Naive thymus-derived CD8-positive, alpha-beta T cell (primary cell): ENCODE measurements at regions not wholly inside any gene's neighbourhood (a gene's known extent, or its start where the extent isn't known, plus 50 kb on each side); places are given as distances from the start of the nearest gene placed in this dataset.

Experiments
- ATAC-seq, 2 donors: fragments of 150-1000 bp; cut with Tn5 transposase in 1 of 2; sonication (Bioruptor Pico), chemical (Tn5 transposase) in 1 of 2; 1 replicate in 1 of 2; 2 replicates in 1 of 2; pipeline ENCODE4 v1.10.0; 2021; ENCODE audit warnings: mild to moderate bottlenecking in 2 of 2, moderate library complexity in 2 of 2
- POLR2A ChIA-PET: fragments of 350-600 bp; sonication (Branson Sonifier 250); formaldehyde crosslinking; loops from one replicate; lab custom pipeline; 2021; ENCODE audit warnings: antibody characterized with exemption; lab: Charles Lee
- DNase-seq, 10 donors: peaks; one replicate each; pipeline versions ENCODE4 v3.0.0 to v3.0.0-alpha.2; 2020 to 2022
- H3K27ac Mint-ChIP-seq, 10 donors: one replicate each; pipeline ENCODE4 v1.8.0; 2020 to 2022; ENCODE audit warnings: mild to moderate bottlenecking in 10 of 10, mixed read lengths in 10 of 10, moderate library complexity in 4 of 10, inconsistent platforms in 1 of 10
- H3K27me3 Mint-ChIP-seq, 5 donors: one replicate each; pipeline ENCODE4 v1.8.0; 2021 to 2022; ENCODE audit warnings: mixed read lengths in 5 of 5
- H3K36me3 Mint-ChIP-seq, 3 donors: one replicate each; pipeline ENCODE4 v1.8.0; 2020 to 2022; ENCODE audit warnings: mixed read lengths in 3 of 3, mild to moderate bottlenecking in 2 of 3, inconsistent platforms in 1 of 3
- H3K4me1 Mint-ChIP-seq, 4 donors: one replicate each; pipeline ENCODE4 v1.8.0; 2021 to 2022; ENCODE audit warnings: mixed read lengths in 4 of 4
- H3K4me3 Mint-ChIP-seq, 10 donors: one replicate each; pipeline ENCODE4 v1.8.0; 2020 to 2022; ENCODE audit warnings: mild to moderate bottlenecking in 10 of 10, mixed read lengths in 10 of 10, moderate library complexity in 6 of 10, inconsistent platforms in 1 of 10
- H3K9me3 Mint-ChIP-seq, 9 donors: one replicate each; pipeline ENCODE4 v1.8.0; 2020 to 2022; ENCODE audit warnings: mixed read lengths in 9 of 9, mild to moderate bottlenecking in 3 of 9, inconsistent platforms in 1 of 9, moderate library complexity in 1 of 9

DNA sequence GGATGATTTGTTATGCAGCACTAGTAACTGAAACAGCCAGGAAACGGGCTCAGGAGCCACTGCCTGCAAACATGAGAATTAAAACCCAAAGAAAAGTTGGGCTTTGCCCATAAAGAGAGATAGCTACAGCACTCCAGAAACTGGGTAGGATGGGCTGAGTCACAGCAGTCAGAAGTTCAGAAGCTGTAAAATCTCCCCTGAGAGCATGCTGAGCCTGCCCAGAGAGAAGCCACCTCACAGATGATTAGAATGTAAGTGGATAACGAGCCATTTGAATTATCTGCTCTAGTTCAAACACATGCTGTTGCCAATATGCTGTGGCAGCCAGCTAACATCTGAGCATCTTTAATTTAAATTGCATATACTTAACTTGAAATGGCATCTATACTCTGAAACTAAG is 388.1 kb upstream of the ACVR2A start:
- H3K27ac Mint-ChIP-seq, result no peak overlapping the region
- ATAC-seq (no peak), DNase-seq (no peak)
- no peak overlapping the region for H3K4me3 Mint-ChIP-seq
- H3K27me3 Mint-ChIP-seq, result peaks cover 0 to 4% (median 0%) of the 10 kb centered on the region in 5 donors
- POLR2A ChIA-PET, result interaction anchor here (0.6 kb wide), 1 partner anchor 388 kb away, joined by 5 read pairs; the partner anchor contains the start of gene ACVR2A
- H3K36me3 Mint-ChIP-seq, result no peaks in the 10 kb centered on the region
- H3K9me3 Mint-ChIP-seq, result no peaks in the 10 kb centered on the region
- peaks cover 0 to 2% (median 0%) of the 10 kb centered on the region in 4 donors for H3K4me1 Mint-ChIP-seq

DNA sequence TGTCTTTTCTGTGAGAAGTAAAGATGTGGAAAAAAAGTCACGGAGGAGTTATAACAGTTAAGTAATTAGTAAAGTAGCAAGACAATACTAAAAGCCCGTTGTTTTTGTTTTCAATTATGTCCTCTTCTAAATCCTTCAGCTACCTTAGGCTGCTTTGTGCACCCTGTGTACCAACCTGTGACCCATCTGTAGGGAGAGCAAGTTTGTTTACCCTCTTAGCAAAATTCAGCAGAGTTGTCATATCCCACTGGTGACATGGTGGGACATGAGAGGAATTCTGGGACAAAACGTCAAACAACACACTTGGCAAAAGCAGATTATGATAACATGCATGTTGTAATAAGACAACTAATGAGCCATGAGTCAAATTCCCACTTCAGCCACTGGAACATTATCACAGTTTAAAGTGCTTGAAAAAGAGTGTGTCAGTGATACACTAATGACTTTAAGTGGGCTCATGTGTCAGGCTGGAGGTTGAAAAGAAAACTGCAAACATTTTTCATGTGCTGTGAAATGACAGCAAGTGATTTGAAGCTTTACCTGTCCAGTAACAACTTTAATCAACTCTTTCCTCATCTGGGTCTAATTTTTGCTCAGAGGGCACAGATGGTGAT is 392.8 kb upstream of the ACVR2A start:
- DNase-seq (no peak), ATAC-seq (no peak)
- no peaks in the 10 kb centered on the region for H3K9me3 Mint-ChIP-seq
- H3K27ac Mint-ChIP-seq, result no peak overlapping the region
- no peak overlapping the region for H3K4me3 Mint-ChIP-seq
- H3K36me3 Mint-ChIP-seq, result no peaks in the 10 kb centered on the region
- POLR2A ChIA-PET, result no interaction called here
- H3K4me1 Mint-ChIP-seq, result peaks cover 0 to 11% (median 6%) of the 10 kb centered on the region in 4 donors
- peaks cover 0 to 1% (median 0%) of the 10 kb centered on the region in 5 donors for H3K27me3 Mint-ChIP-seq

GRCh38 chr2:147450661-147451510 is 393.9 kb upstream of the ACVR2A start:
- no peak for DNase-seq
- Mint-ChIP-seq H3K4me3 (no peak overlapping the region), H3K27me3 (no peaks in the 10 kb centered on the region), H3K36me3 (no peaks in the 10 kb centered on the region), H3K4me1 (peaks cover 0 to 11% (median 6%) of the 10 kb centered on the region in 4 donors), H3K9me3 (no peaks in the 10 kb centered on the region), H3K27ac (no peak overlapping the region)
- no peak for ATAC-seq
- POLR2A ChIA-PET, result no interaction called here

GRCh38 chr2:147449323-147449991 is 395.4 kb upstream of the ACVR2A start:
- ATAC-seq (peak; percentile 49 to 70), DNase-seq (no peak)
- peak overlapping the region in 2 of 10 donors; percentile 1 to 12 for H3K4me3 Mint-ChIP-seq
- no peaks in the 10 kb centered on the region for H3K9me3 Mint-ChIP-seq
- H3K36me3 Mint-ChIP-seq, result no peaks in the 10 kb centered on the region
- H3K4me1 Mint-ChIP-seq, result peaks cover 0 to 11% (median 6%) of the 10 kb centered on the region in 4 donors
- peak overlapping the region in 3 of 10 donors; percentile 24 to 77 (median 44) for H3K27ac Mint-ChIP-seq
- no peaks in the 10 kb centered on the region for H3K27me3 Mint-ChIP-seq
- POLR2A ChIA-PET, result no interaction called here

DNA sequence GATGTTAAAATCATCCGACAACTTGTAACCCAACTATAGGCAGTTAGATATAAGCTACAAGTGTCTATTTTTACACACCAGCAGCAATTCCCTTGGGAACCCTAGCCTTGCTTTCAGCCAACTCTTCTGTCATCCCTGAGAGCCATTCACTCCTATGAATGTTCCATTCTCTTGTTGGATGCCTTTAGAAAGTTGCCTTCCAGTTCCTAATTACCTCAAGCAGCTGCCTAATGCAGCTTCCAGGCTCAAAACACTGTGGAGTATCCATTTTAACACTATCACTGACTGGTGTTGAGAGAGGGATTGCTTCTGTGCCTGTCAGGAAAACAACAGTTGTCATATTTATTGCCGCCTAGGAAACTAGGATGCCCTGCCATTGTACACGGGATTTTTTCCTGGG is 402.0 kb upstream of the ACVR2A start:
- Mint-ChIP-seq H3K36me3 (no peaks in the 10 kb centered on the region), H3K4me1 (peaks cover 0 to 1% (median 0%) of the 10 kb centered on the region in 4 donors), H3K27me3 (peaks cover 0 to 4% (median 0%) of the 10 kb centered on the region in 5 donors), H3K27ac (no peak overlapping the region), H3K4me3 (no peak overlapping the region), H3K9me3 (no peaks in the 10 kb centered on the region)
- DNase-seq, result no peak
- POLR2A ChIA-PET, result no interaction called here
- no peak for ATAC-seq

DNA sequence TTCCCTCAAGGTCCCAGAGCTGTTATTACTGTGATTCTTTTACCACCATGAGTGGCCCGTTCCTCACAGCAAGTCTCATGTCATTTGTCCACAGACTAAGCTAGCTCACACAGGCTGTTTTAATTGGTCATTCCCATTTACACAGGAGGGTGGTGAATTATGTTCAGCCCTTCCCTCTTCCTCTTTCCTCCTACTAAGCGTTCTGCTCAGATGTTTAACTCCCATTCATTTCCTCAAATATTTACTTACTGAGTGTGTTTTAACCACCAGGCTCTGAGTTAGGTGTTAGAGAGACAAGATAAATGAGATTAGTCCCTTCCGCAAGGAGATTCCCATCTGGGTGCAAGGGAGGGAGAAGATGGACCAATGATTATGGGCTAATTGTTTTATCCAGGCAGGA is 403.6 kb upstream of the ACVR2A start:
- Mint-ChIP-seq H3K27ac (no peak overlapping the region), H3K27me3 (peaks cover 0 to 4% (median 0%) of the 10 kb centered on the region in 5 donors)

GRCh38 chr2:147440734-147441133 is 404.1 kb upstream of the ACVR2A start:
- peaks cover 0 to 1% (median 0%) of the 10 kb centered on the region in 4 donors for H3K4me1 Mint-ChIP-seq
- ATAC-seq, result no peak
- no peak overlapping the region for H3K4me3 Mint-ChIP-seq
- peaks cover 0 to 4% (median 0%) of the 10 kb centered on the region in 5 donors for H3K27me3 Mint-ChIP-seq
- no peak overlapping the region for H3K27ac Mint-ChIP-seq
- H3K9me3 Mint-ChIP-seq, result no peaks in the 10 kb centered on the region
- no peak for DNase-seq
- POLR2A ChIA-PET, result no interaction called here
- no peaks in the 10 kb centered on the region for H3K36me3 Mint-ChIP-seq

More for the DNA sequence above, 403.6 kb upstream of the ACVR2A start:
- peaks cover 0 to 1% (median 0%) of the 10 kb centered on the region in 4 donors for H3K4me1 Mint-ChIP-seq
- ATAC-seq (no peak), DNase-seq (no peak)
- POLR2A ChIA-PET, result no interaction called here
- H3K36me3 Mint-ChIP-seq, result no peaks in the 10 kb centered on the region
- no peaks in the 10 kb centered on the region for H3K9me3 Mint-ChIP-seq
- H3K4me3 Mint-ChIP-seq, result no peak overlapping the region

DNA sequence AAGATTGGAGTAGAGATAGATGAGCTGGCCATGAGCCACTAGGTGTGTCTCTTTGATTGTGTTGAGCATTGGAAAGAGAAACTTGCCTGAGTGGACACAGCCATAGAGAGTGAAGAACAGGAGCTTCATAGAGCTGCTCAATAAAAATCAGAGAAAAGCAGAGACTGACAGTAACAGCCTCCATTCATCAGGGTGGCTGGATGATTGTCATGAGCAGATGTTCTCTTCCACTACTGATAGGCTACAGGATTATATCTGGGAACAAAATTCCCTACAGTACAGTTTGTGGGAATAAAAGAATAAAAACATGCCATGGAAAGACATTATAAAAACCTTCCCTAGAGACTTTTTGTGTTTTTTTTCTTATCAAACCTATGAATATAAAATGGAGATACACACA is 404.8 kb upstream of the ACVR2A start:
- peaks cover 0 to 1% (median 0%) of the 10 kb centered on the region in 4 donors for H3K4me1 Mint-ChIP-seq
- POLR2A ChIA-PET, result no interaction called here
- H3K36me3 Mint-ChIP-seq, result no peaks in the 10 kb centered on the region
- no peak for DNase-seq
- H3K4me3 Mint-ChIP-seq, result no peak overlapping the region
- no peak overlapping the region for H3K27ac Mint-ChIP-seq
- peaks cover 0 to 4% (median 0%) of the 10 kb centered on the region in 5 donors for H3K27me3 Mint-ChIP-seq
- ATAC-seq, result no peak
- no peaks in the 10 kb centered on the region for H3K9me3 Mint-ChIP-seq

- POLR2A ChIA-PET, result no interaction called here
- ATAC-seq (no peak), DNase-seq (no peak)
- no peak overlapping the region for H3K27ac Mint-ChIP-seq
- H3K27me3 Mint-ChIP-seq, result peaks cover 0 to 4% (median 0%) of the 10 kb centered on the region in 5 donors
- no peak overlapping the region for H3K4me3 Mint-ChIP-seq
- peaks cover 0 to 1% (median 0%) of the 10 kb centered on the region in 4 donors for H3K4me1 Mint-ChIP-seq
- no peaks in the 10 kb centered on the region for H3K36me3 Mint-ChIP-seq
- no peaks in the 10 kb centered on the region for H3K9me3 Mint-ChIP-seq
Observed at GRCh38 chr2:147438882-147439281, 405.9 kb upstream of the ACVR2A start.

DNA sequence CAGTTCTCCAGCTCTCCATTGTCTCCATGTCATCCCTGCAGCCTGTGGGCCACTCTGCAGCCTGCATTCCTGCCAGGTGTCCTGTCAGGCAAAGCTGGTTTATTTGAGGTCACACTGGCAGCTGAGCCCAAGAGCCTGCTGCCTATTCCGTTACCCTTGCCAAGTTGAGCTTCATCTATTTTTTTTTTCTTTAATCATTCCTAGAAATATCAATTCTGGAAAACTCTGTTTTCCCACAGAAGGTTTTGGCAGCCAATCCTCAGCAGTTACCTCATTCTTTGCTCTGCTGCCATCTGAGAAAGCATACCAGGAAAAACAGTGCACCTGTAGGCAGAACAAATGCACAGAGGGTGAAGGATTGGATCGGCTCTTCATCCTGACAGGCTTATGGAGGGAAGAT is 411.0 kb upstream of the ACVR2A start:
- H3K9me3 Mint-ChIP-seq, result no peaks in the 10 kb centered on the region
- DNase-seq (no peak), ATAC-seq (no peak)
- H3K27ac Mint-ChIP-seq, result no peak overlapping the region
- H3K36me3 Mint-ChIP-seq, result no peaks in the 10 kb centered on the region
- no peaks in the 10 kb centered on the region for H3K27me3 Mint-ChIP-seq
- no peaks in the 10 kb centered on the region for H3K4me1 Mint-ChIP-seq
- POLR2A ChIA-PET, result no interaction called here
- H3K4me3 Mint-ChIP-seq, result no peak overlapping the region

DNA sequence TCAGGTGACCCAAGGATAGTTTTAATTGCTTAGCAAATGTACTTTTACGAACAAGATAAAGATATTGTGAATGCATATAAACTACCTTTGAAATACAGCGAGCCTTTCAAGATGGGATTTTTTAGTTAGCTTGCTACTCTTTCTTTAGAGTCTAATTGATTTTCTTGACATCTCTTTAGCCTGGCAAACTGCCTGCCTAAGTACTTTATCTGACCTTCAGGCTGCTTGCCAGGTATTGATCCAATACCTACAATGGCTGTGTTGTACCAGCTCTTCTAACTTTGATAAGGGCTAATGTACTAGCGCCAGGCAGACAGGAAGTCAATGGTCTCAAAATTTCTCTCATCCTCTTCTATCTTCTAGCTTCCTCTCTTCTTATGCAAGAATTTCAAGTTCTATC is 414.4 kb upstream of the ACVR2A start:
- Mint-ChIP-seq H3K4me1 (no peaks in the 10 kb centered on the region), H3K27me3 (no peaks in the 10 kb centered on the region), H3K27ac (no peak overlapping the region), H3K36me3 (no peaks in the 10 kb centered on the region), H3K9me3 (no peaks in the 10 kb centered on the region), H3K4me3 (no peak overlapping the region)
- no peak for DNase-seq
- ATAC-seq, result no peak
- POLR2A ChIA-PET, result no interaction called here

- POLR2A ChIA-PET, result interaction anchor here (0.6 kb wide), 1 partner anchor 37 kb away, joined by 5 read pairs; no protein-coding TSS in a partner anchor
- ATAC-seq (no peak), DNase-seq (no peak)
- H3K36me3 Mint-ChIP-seq, result no peaks in the 10 kb centered on the region
- no peak overlapping the region for H3K4me3 Mint-ChIP-seq
- H3K27ac Mint-ChIP-seq, result no peak overlapping the region
- H3K27me3 Mint-ChIP-seq, result peaks cover 0 to 3% (median 0%) of the 10 kb centered on the region in 5 donors
- H3K4me1 Mint-ChIP-seq, result no peaks in the 10 kb centered on the region
- no peaks in the 10 kb centered on the region for H3K9me3 Mint-ChIP-seq
Observed at GRCh38 chr2:147428120-147428747, 416.6 kb upstream of the ACVR2A start.
